ENCODE measurements at regions not wholly inside any gene's neighbourhood (a gene's known extent, or its start where the extent isn't known, plus 50 kb on each side); places are given as distances from the start of the nearest gene placed in this dataset.

- CTCF ChIA-PET = interaction anchor here (1.0 kb wide), 2 partner anchors 12 kb away, joined by 3 read pairs; no protein-coding TSS in a partner anchor
- intact Hi-C loops (cut with micrococcal nuclease) = no loop called here
- no TSS peak for BruUV-seq (replicated peaks)
- no peak overlapping the region for H3K27ac ChIP-seq (ENCODE audit: insufficient read depth, low read depth, low read length)
- FAIRE-seq (no peak), DNase-seq (ENCODE audit: low read depth, low spot score) (no peak)
- TF ChIP-seq POLR2AphosphoS5 (IDR thresholded peaks at IDR 0.05; ENCODE audit: insufficient read depth, low read depth, low read length) (no peak), MAX (IDR thresholded peaks at IDR 0.05; ENCODE audit: insufficient read depth, insufficient read length) (no peak), JUN (IDR thresholded peaks at IDR 0.05; ENCODE audit: borderline replicate concordance, insufficient read depth, insufficient read length, low read depth) (no peak), CTCF (IDR thresholded peaks at IDR 0.05; ENCODE audit: extremely low read depth in 1 of 2, insufficient read depth in 1 of 2, low read depth in 1 of 2, low read length in 2 of 2) (no peak), MYC (IDR thresholded peaks at IDR 0.05; ENCODE audit: low read depth, low read length) (no peak), EZH2 (IDR thresholded peaks at IDR 0.05; ENCODE audit: borderline replicate concordance, low read depth, low read length, severe bottlenecking) (no peak), FOS (IDR thresholded peaks at IDR 0.05; ENCODE audit: borderline replicate concordance, insufficient read depth, low read length) (no peak), POLR2A (IDR thresholded peaks at IDR 0.05; ENCODE audit: low read depth, low read length) (no peak), GATA2 (IDR thresholded peaks at IDR 0.05; ENCODE audit: insufficient read depth, insufficient read length, low read depth, low read length) (no peak)
- H3K79me2 ChIP-seq (ENCODE audit: control insufficient read depth, insufficient read depth, low read length) = no peaks in the 10 kb centered on the region
- no peaks in the 10 kb centered on the region for H3K9me3 ChIP-seq (replicated peaks; ENCODE audit: control insufficient read depth, insufficient read depth, low read length)
- dilution Hi-C loops (cut with MboI; ENCODE audit: extremely low pct_ligation_motif_present, low sequenced_read_pairs) = no loop called here
- no peaks in the 10 kb centered on the region for H3K36me3 ChIP-seq (ENCODE audit: control insufficient read depth in 2 of 2, extremely low read depth in 1 of 2, insufficient read depth in 2 of 2, low read length in 2 of 2)
- no peaks in the 10 kb centered on the region for H4K20me1 ChIP-seq (replicated peaks; ENCODE audit: control insufficient read depth, extremely low read depth, insufficient read depth, low read length)
- POLR2A ChIA-PET = no interaction called here
- no peak overlapping the region for H3K4me2 ChIP-seq (ENCODE audit: insufficient read depth, low read length)
- H2AFZ ChIP-seq (ENCODE audit: low read depth, low read length) = no peak overlapping the region
- H3K4me3 ChIP-seq (replicated peaks in 1 of 3; ENCODE audit: insufficient read depth in 1 of 3, low read depth in 1 of 3, low read length in 3 of 3) = no peak overlapping the region
- no peaks in the 10 kb centered on the region for H3K27me3 ChIP-seq (ENCODE audit: control insufficient read depth in 2 of 2, insufficient read depth in 2 of 2, low read length in 2 of 2)
- no peaks in the 10 kb centered on the region for H3K9me1 ChIP-seq (replicated peaks; ENCODE audit: control insufficient read depth, extremely low read depth, insufficient read depth, low read length)
- H3K4me1 ChIP-seq (ENCODE audit: control insufficient read depth, extremely low read depth, insufficient read depth, low read length) = peaks cover 17% of the 10 kb centered on the region
- H3K9ac ChIP-seq (replicated peaks; ENCODE audit: extremely low read depth, insufficient read depth, low read length) = no peak overlapping the region
These were observed 194.7 kb upstream of the E2F8 start for GRCh38 chr11:19435306-19435989.

Measured in endothelial cell of umbilical vein (primary cell).